HCT116 (cell line): ENCODE measurements at regions not wholly inside any gene's neighbourhood (a gene's known extent, or its start where the extent isn't known, plus 50 kb on each side); places are given as distances from the start of the nearest gene placed in this dataset.

Source experiments
- ATAC-seq: fragments of 200-7000 bp; cut with Tn5 transposase; 2 replicates; pipeline ENCODE4 v1.9.1; 2020; ENCODE audit warnings: mild to moderate bottlenecking, moderate library complexity
- BruUV-seq: library from RNA; stranded (reverse); fragments of 400-500 nt; replicated peaks from 2 replicates; lab custom pipeline; 2021; lab: Mats Ljungman, UMichigan
- CTCF ChIA-PET: fragments of 300-600 bp; sonication (Branson Sonifier 250); formaldehyde crosslinking; loops from one replicate; lab custom pipeline; 2021; ENCODE audit warnings: antibody characterized with exemption; lab: Charles Lee
- POLR2A ChIA-PET: fragments of 300-600, 350-600 bp; sonication (Branson Sonifier 250); formaldehyde crosslinking; loops from one replicate; lab custom pipeline; 2021; ENCODE audit warnings: antibody characterized with exemption; lab: Charles Lee
- RAD21 ChIA-PET, 2 experiments: fragments of 300-600 bp; sonication (Branson Sonifier 250); formaldehyde crosslinking; loops; one replicate each; lab custom pipeline; 2023; ENCODE audit warnings: low total read pairs in 2 of 2; ENCODE audit not compliant: uncharacterized antibody in 2 of 2, unreplicated experiment in 2 of 2, low non-redundant PET in 1 of 2; lab: Charles Lee
- DNase-seq: peaks from one replicate; pipeline ENCODE4 v3.0.0-alpha.2; 2010; ENCODE audit warnings: low read depth, low spot score
- H2AFZ ChIP-seq: fragments of 200-600 bp; shearing (Covaris generic), sonication (generic); 2 replicates; pipeline ENCODE4 v1.6.1; 2017; ENCODE audit warnings: low read depth, mixed run types, mixed read lengths, antibody characterized with exemption, low read length; ENCODE audit not compliant: poor library complexity, severe bottlenecking
- H3K27ac ChIP-seq: 2 replicates; pipeline ENCODE4 v1.5.1; 2012; ENCODE audit warnings: low read depth, low read length
- H3K27me3 ChIP-seq: fragments of 200-600 bp; sonication (generic); 2 replicates; pipeline ENCODE4 v1.6.1; 2016; ENCODE audit warnings: mixed run types, low read length, mixed read lengths; ENCODE audit not compliant: insufficient read depth
- H3K36me3 ChIP-seq, 2 experiments: fragments of 200-500 bp in 1 of 2; fragments of 200-600 bp in 1 of 2; sonication (Bioruptor generic) in 1 of 2; sonication (generic) in 1 of 2; 2 replicates each; pipeline versions ENCODE4 v1.5.1 to v1.6.1; 2014 to 2016; ENCODE audit warnings: low read length in 2 of 2, inconsistent platforms in 1 of 2, mixed read lengths in 1 of 2, mixed run types in 1 of 2; ENCODE audit not compliant: insufficient read depth in 2 of 2, control insufficient read depth in 1 of 2
- H3K4me1 ChIP-seq, 2 experiments: fragments of 200-600 bp in 1 of 2; sonication (generic) in 1 of 2; 2 replicates each; pipeline versions ENCODE4 v1.5.1 to v1.6.1; 2012 to 2017; ENCODE audit warnings: low read length in 2 of 2, inconsistent platforms in 1 of 2, mild to moderate bottlenecking in 1 of 2, mixed read lengths in 1 of 2, mixed run types in 1 of 2, moderate library complexity in 1 of 2; ENCODE audit not compliant: insufficient read depth in 2 of 2, control insufficient read depth in 1 of 2
- H3K4me2 ChIP-seq: fragments of 200-600 bp; sonication (generic); 2 replicates; pipeline ENCODE4 v1.6.1; 2017; ENCODE audit warnings: mixed run types, low read length, mixed read lengths
- H3K4me3 ChIP-seq, 2 experiments: fragments of 200-600 bp in 1 of 2; sonication (generic) in 1 of 2; replicated peaks in 1 of 2; 2 replicates each; pipeline ENCODE4 v1.5.1; 2011 to 2016; ENCODE audit warnings: low read length in 2 of 2, control low read depth in 1 of 2, low read depth in 1 of 2, mild to moderate bottlenecking in 1 of 2, mixed read lengths in 1 of 2, mixed run types in 1 of 2
- H3K79me2 ChIP-seq: fragments of 200-600 bp; sonication (generic); 2 replicates; pipeline ENCODE4 v1.6.1; 2017; ENCODE audit warnings: mild to moderate bottlenecking, mixed run types, low read length, moderate library complexity, mixed read lengths; ENCODE audit not compliant: insufficient read depth
- H3K9ac ChIP-seq: fragments of 200-600 bp; sonication (generic); 2 replicates; pipeline ENCODE4 v1.6.1; 2016; ENCODE audit warnings: low read length, mixed read lengths
- H3K9me2 ChIP-seq: fragments of 200-600 bp; sonication (generic), shearing (Covaris generic); 2 replicates; pipeline ENCODE4 v1.6.1; 2017; ENCODE audit warnings: mixed run types, mild to moderate bottlenecking, moderate library complexity; ENCODE audit not compliant: insufficient read depth
- H3K9me3 ChIP-seq, 2 experiments: fragments of 200-500 bp in 1 of 2; fragments of 200-600 bp in 1 of 2; sonication (Bioruptor generic) in 1 of 2; sonication (generic) in 1 of 2; 2 replicates each; pipeline ENCODE4 v1.6.1; 2014 to 2017; ENCODE audit warnings: low read length in 2 of 2, mixed read lengths in 2 of 2, inconsistent platforms in 1 of 2, low read depth in 1 of 2, mild to moderate bottlenecking in 1 of 2, mixed run types in 1 of 2, moderate library complexity in 1 of 2; ENCODE audit not compliant: control insufficient read depth in 1 of 2, insufficient read depth in 1 of 2
- H4K20me1 ChIP-seq: fragments of 200-600 bp; sonication (generic), shearing (Covaris generic); 2 replicates; pipeline ENCODE4 v1.6.1; 2017; ENCODE audit warnings: mixed run types, mild to moderate bottlenecking, moderate library complexity; ENCODE audit not compliant: insufficient read depth
- CBX3 ChIP-seq: IDR thresholded peaks from 2 replicates; pipeline ENCODE4 v1.6.1; 2012; ENCODE audit warnings: low read depth
- ELF1 ChIP-seq: IDR thresholded peaks from 2 replicates; pipeline ENCODE4 v1.6.1; 2012; ENCODE audit warnings: low read depth, borderline replicate concordance
- JUND ChIP-seq: IDR thresholded peaks from 2 replicates; pipeline ENCODE4 v1.6.1; 2012
- MAX ChIP-seq: IDR thresholded peaks from 2 replicates; pipeline ENCODE4 v1.6.1; 2012
- RAD21 ChIP-seq: IDR thresholded peaks from 2 replicates; pipeline ENCODE4 v1.6.1; 2012; ENCODE audit warnings: low read depth, mild to moderate bottlenecking
- REST ChIP-seq: IDR thresholded peaks from 2 replicates; pipeline ENCODE4 v1.6.1; 2012; ENCODE audit warnings: low read depth
- SIN3A ChIP-seq: IDR thresholded peaks from 2 replicates; pipeline ENCODE4 v1.6.1; 2012; ENCODE audit warnings: low read depth
- TCF7L2 ChIP-seq: IDR thresholded peaks from 2 replicates; pipeline ENCODE4 v1.7.0; 2011; ENCODE audit warnings: borderline replicate concordance, inconsistent platforms; ENCODE audit not compliant: insufficient read depth, insufficient read length; ENCODE audit errors: extremely low read depth
- intact Hi-C: fragments of 100-400 bp; cut with micrococcal nuclease; formaldehyde crosslinking; loops from 2 replicates; pipeline ENCODE4 v1.10.0; 2022

- Histone ChIP-seq H3K4me3 (no peak overlapping the region), H3K27me3 (no peaks in the 10 kb centered on the region), H3K27ac (no peak overlapping the region), H3K79me2 (no peaks in the 10 kb centered on the region), H3K36me3 (no peaks in the 10 kb centered on the region), H3K4me2 (no peak overlapping the region), H3K9me3 (peaks cover 7% of the 10 kb centered on the region in 2 experiments; a peak in 2 of 4 replicates), H3K9ac (no peak overlapping the region), H4K20me1 (no peaks in the 10 kb centered on the region), H3K9me2 (no peaks in the 10 kb centered on the region), H3K4me1 (no peaks in the 10 kb centered on the region), H2AFZ (no peak overlapping the region)
- ChIA-PET POLR2A (no interaction called here), CTCF (no interaction called here), RAD21 (no interaction called here)
- intact Hi-C loops, result no loop called here
- DNase-seq, result no peak
- BruUV-seq, result no TSS peak
- no peak for TF ChIP-seq TCF7L2
- TF ChIP-seq RAD21, result no peak
- no peak for TF ChIP-seq SIN3A
- no peak for TF ChIP-seq MAX
- TF ChIP-seq CBX3, result no peak
- TF ChIP-seq JUND, result no peak
- TF ChIP-seq REST, result no peak
- no peak for TF ChIP-seq ELF1
- ATAC-seq, result no peak
These were observed 476.8 kb upstream of the CYLC2 start for GRCh38 chr9:102518324-102518723.
